K562 (cell line): ENCODE measurements at regions not wholly inside any gene's neighbourhood (a gene's known extent, or its start where the extent isn't known, plus 50 kb on each side); places are given as distances from the start of the nearest gene placed in this dataset.

Experiments used
- ADNP ChIP-seq: fragments of 200-800 bp; sonication (Bioruptor generic); IDR thresholded peaks from 2 replicates; pipeline ENCODE4 v1.6.1; 2016; ENCODE audit warnings: missing genetic modification characterization, missing compliant biosample characterization
- ARID1B ChIP-seq: fragments of 450-650 bp; IDR thresholded peaks from 2 replicates; pipeline ENCODE4 v1.6.1; 2016; ENCODE audit warnings: antibody characterized with exemption, mild to moderate bottlenecking, inconsistent platforms
- BCOR ChIP-seq: fragments of 450-650 bp; IDR thresholded peaks from 2 replicates; pipeline ENCODE4 v1.6.1; 2016
- CEBPB ChIP-seq: fragments of 450-650 bp; IDR thresholded peaks from 2 replicates; pipeline ENCODE4 v1.6.1; 2016; ENCODE audit warnings: missing genetic modification characterization, missing compliant biosample characterization
- CTBP1 ChIP-seq: fragments of 450-650 bp; IDR thresholded peaks from 2 replicates; pipeline ENCODE4 v1.6.1; 2016; ENCODE audit warnings: borderline replicate concordance
- CXXC5 ChIP-seq: fragments of 250-450 bp; sonication (Bioruptor Pico); IDR thresholded peaks from 2 replicates; pipeline ENCODE4 v1.8.0; 2022; ENCODE audit warnings: inconsistent platforms, mild to moderate bottlenecking, moderate library complexity
- DMBX1 ChIP-seq: fragments of 250-450 bp; sonication (Bioruptor Pico); IDR thresholded peaks from 2 replicates; pipeline ENCODE4 v1.8.0; 2022; ENCODE audit warnings: inconsistent platforms, mild to moderate bottlenecking, moderate library complexity, borderline replicate concordance
- ELF4 ChIP-seq: fragments of 450-650 bp; formaldehyde crosslinking; IDR thresholded peaks from 2 replicates; pipeline ENCODE4 v1.4.0; 2022; ENCODE audit warnings: missing genetic modification characterization
- HCFC1 ChIP-seq: IDR thresholded peaks from 2 replicates; pipeline ENCODE4 v1.6.1; 2012; ENCODE audit warnings: low read depth, low read length, improper control_type of control experiment
- MTA2 ChIP-seq: fragments of 450-650 bp; IDR thresholded peaks from 2 replicates; pipeline ENCODE4 v1.6.1; 2016; ENCODE audit warnings: low read depth
- NCOR1 ChIP-seq: fragments of 450-650 bp; IDR thresholded peaks from 2 replicates; pipeline ENCODE4 v1.6.1; 2016; ENCODE audit warnings: mild to moderate bottlenecking, moderate library complexity
- NR2C1 ChIP-seq, 2 experiments: fragments of 450-650 bp; IDR thresholded peaks; 2 replicates each; pipeline ENCODE4 v1.6.1; 2017; ENCODE audit warnings: mild to moderate bottlenecking in 2 of 2, antibody characterized with exemption in 1 of 2, inconsistent platforms in 1 of 2, missing compliant biosample characterization in 1 of 2, missing genetic modification characterization in 1 of 2
- PHB ChIP-seq: fragments of 250-450 bp; sonication (Bioruptor Pico); IDR thresholded peaks from 2 replicates; pipeline ENCODE4 v1.5.0; 2021
- PHB2 ChIP-seq: fragments of 450-650 bp; IDR thresholded peaks from 2 replicates; pipeline ENCODE4 v1.6.1; 2017; ENCODE audit warnings: low read depth
- SMARCA4 ChIP-seq: fragments of 450-650 bp; IDR thresholded peaks from 2 replicates; pipeline ENCODE4 v1.6.1; 2016
- TBL1XR1 ChIP-seq, 2 experiments: IDR thresholded peaks; 2 replicates each; pipeline ENCODE4 v1.6.1; 2012; ENCODE audit warnings: improper control_type of control experiment in 2 of 2, low read length in 2 of 2, mild to moderate bottlenecking in 1 of 2
- YY1 ChIP-seq, 3 experiments: IDR thresholded peaks; 2 replicates each; pipeline ENCODE4 v1.6.1; 2011; ENCODE audit warnings: low read length in 2 of 3, mild to moderate bottlenecking in 2 of 3, moderate library complexity in 2 of 3, borderline replicate concordance in 1 of 3, control low read depth in 1 of 3, low read depth in 1 of 3; ENCODE audit not compliant: insufficient read depth in 3 of 3, insufficient replicate concordance in 2 of 3, control insufficient read depth in 1 of 3, insufficient read length in 1 of 3; ENCODE audit errors: extremely low read depth in 1 of 3
- ZC3H4 ChIP-seq: sonication (generic); formaldehyde crosslinking; IDR thresholded peaks from 2 replicates; pipeline ENCODE4 v1.9.0; 2021; ENCODE audit warnings: missing genetic modification reagents, borderline replicate concordance
- ZNF57 ChIP-seq: fragments of 450-650 bp; formaldehyde crosslinking; IDR thresholded peaks from 2 replicates; pipeline ENCODE4 v1.4.0; 2020; ENCODE audit warnings: mild to moderate bottlenecking, moderate library complexity
- ZNF766 ChIP-seq: fragments of 200-800 bp; sonication (Bioruptor generic); conservative IDR thresholded peaks from 2 replicates; pipeline ENCODE4 v1.6.1; 2016; ENCODE audit warnings: missing genetic modification characterization, missing compliant biosample characterization
- TF ChIP-seq, protein P1 (sequence below): fragments of 450-650 bp; IDR thresholded peaks from 2 replicates; pipeline ENCODE4 v1.6.1; 2016; ENCODE audit warnings: mild to moderate bottlenecking
- TF ChIP-seq, protein P2 (sequence below), 2 experiments: fragments of 450-650 bp in 1 of 2; IDR thresholded peaks; 2 replicates each; pipeline ENCODE4 v1.6.1; 2011 to 2017; ENCODE audit warnings: low read depth in 2 of 2, antibody characterized with exemption in 1 of 2, borderline replicate concordance in 1 of 2, low read length in 1 of 2, mild to moderate bottlenecking in 1 of 2, mixed read lengths in 1 of 2; ENCODE audit not compliant: control insufficient read depth in 1 of 2

DNA sequence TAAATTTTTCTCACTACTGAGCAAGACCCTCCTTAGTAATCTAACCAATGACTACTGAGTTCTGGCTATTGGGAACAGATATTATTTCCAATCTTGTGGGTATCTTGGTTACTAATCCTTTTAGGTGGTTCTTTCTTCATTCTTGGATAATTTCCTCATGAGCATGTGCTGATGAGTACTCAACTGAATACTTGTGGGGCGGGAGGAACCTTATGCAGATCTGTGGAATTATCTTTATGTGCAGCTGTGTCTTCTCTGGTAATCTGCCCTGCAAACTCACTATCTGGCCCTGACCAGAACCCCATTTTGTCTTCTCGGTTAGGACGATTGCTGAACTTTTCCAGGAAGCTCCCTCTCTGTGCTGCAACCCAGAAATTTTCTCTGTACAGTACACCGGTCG lies 89.7 kb upstream of the TRPC4 start (continued):
- TF ChIP-seq NR2C1 (IDR thresholded peaks at IDR 0.05) = no peak
- TF ChIP-seq NR2C1 (tag; IDR thresholded peaks at IDR 0.05) = 0 out of 2 replicates have a peak, but pooled peaks have one; percentile 34
- TF ChIP-seq SMARCA4 = peak; percentile 96
- peak; percentile 44; the same call in 1 of the 2 replicates for TF ChIP-seq CTBP1
- no peak for TF ChIP-seq ZNF57 (CRISPR knock-in tag)
- TF ChIP-seq ADNP (tag) = peak; percentile 67
- TF ChIP-seq HCFC1 = no peak
- TF ChIP-seq ZNF766 (CRISPR knock-in tag) = peak; percentile 89
- TF ChIP-seq TBL1XR1 (IDR thresholded peaks at IDR 0.05; ENCODE audit: low read length in 2 of 2) = peak; percentile 76 to 91; a peak in 3 of 4 replicates
- TF ChIP-seq CXXC5 (CRISPR knock-in tag) = peak; percentile 66
- TF ChIP-seq, protein P1, sequence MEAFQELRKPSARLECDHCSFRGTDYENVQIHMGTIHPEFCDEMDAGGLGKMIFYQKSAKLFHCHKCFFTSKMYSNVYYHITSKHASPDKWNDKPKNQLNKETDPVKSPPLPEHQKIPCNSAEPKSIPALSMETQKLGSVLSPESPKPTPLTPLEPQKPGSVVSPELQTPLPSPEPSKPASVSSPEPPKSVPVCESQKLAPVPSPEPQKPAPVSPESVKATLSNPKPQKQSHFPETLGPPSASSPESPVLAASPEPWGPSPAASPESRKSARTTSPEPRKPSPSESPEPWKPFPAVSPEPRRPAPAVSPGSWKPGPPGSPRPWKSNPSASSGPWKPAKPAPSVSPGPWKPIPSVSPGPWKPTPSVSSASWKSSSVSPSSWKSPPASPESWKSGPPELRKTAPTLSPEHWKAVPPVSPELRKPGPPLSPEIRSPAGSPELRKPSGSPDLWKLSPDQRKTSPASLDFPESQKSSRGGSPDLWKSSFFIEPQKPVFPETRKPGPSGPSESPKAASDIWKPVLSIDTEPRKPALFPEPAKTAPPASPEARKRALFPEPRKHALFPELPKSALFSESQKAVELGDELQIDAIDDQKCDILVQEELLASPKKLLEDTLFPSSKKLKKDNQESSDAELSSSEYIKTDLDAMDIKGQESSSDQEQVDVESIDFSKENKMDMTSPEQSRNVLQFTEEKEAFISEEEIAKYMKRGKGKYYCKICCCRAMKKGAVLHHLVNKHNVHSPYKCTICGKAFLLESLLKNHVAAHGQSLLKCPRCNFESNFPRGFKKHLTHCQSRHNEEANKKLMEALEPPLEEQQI = peak; percentile 98
- no peak for TF ChIP-seq PHB (CRISPR knock-in tag)
- TF ChIP-seq BCOR = peak; percentile 71
- TF ChIP-seq YY1 (IDR thresholded peaks at IDR 0.05; ENCODE audit: borderline replicate concordance in 1 of 3, control insufficient read depth in 1 of 3, extremely low read depth in 1 of 3, insufficient read depth in 3 of 3, insufficient read length in 1 of 3, insufficient replicate concordance in 2 of 3, low read depth in 1 of 3, low read length in 2 of 3) = peak in 1 of 3 experiments; percentile 64
- TF ChIP-seq MTA2 = peak; percentile 97
- peak; percentile 99 for TF ChIP-seq ARID1B
- peak; percentile 97 for TF ChIP-seq NCOR1
- peak; percentile 92 for TF ChIP-seq DMBX1 (CRISPR knock-in tag)
- TF ChIP-seq ELF4 (CRISPR knock-in tag) = peak; percentile 48; the same call in 1 of the 2 replicates
- peak; percentile 63; the same call in 1 of the 2 replicates for TF ChIP-seq CEBPB (tag)
- TF ChIP-seq, protein P2, sequence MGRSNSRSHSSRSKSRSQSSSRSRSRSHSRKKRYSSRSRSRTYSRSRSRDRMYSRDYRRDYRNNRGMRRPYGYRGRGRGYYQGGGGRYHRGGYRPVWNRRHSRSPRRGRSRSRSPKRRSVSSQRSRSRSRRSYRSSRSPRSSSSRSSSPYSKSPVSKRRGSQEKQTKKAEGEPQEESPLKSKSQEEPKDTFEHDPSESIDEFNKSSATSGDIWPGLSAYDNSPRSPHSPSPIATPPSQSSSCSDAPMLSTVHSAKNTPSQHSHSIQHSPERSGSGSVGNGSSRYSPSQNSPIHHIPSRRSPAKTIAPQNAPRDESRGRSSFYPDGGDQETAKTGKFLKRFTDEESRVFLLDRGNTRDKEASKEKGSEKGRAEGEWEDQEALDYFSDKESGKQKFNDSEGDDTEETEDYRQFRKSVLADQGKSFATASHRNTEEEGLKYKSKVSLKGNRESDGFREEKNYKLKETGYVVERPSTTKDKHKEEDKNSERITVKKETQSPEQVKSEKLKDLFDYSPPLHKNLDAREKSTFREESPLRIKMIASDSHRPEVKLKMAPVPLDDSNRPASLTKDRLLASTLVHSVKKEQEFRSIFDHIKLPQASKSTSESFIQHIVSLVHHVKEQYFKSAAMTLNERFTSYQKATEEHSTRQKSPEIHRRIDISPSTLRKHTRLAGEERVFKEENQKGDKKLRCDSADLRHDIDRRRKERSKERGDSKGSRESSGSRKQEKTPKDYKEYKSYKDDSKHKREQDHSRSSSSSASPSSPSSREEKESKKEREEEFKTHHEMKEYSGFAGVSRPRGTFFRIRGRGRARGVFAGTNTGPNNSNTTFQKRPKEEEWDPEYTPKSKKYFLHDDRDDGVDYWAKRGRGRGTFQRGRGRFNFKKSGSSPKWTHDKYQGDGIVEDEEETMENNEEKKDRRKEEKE (IDR thresholded peaks at IDR 0.05; ENCODE audit: borderline replicate concordance in 1 of 2, control insufficient read depth in 1 of 2, low read depth in 2 of 2, low read length in 1 of 2) = no peak
- TF ChIP-seq PHB2 = peak; percentile 94
- no peak for TF ChIP-seq ZC3H4 (CRISPR knock-in tag)
